ENCODE measurements at regions not wholly inside any gene's neighbourhood (a gene's known extent, or its start where the extent isn't known, plus 50 kb on each side); places are given as distances from the start of the nearest gene placed in this dataset.

- TF ChIP-seq CTCF (conservative IDR thresholded peaks at IDR 0.05; ENCODE audit: low read length) (0 out of 2 replicates have a peak, but pooled peaks have one; percentile 14), EZH2phosphoT487 (IDR thresholded peaks at IDR 0.05; ENCODE audit: borderline replicate concordance) (no peak)
Measured at GRCh38 chr22:49488943-49489342, 338.7 kb downstream of the BRD1 start.
